GM23248 (cell line): ENCODE measurements at regions not wholly inside any gene's neighbourhood (a gene's known extent, or its start where the extent isn't known, plus 50 kb on each side); places are given as distances from the start of the nearest gene placed in this dataset.

Experiments used
- EZH2 ChIP-seq: fragments of 200-600 bp; sonication (generic); IDR thresholded peaks from 2 replicates; pipeline ENCODE4 v1.6.1; 2018; ENCODE audit warnings: antibody characterized with exemption, mild to moderate bottlenecking; ENCODE audit not compliant: insufficient read depth, poor library complexity, severe bottlenecking
- EZH2phosphoT487 ChIP-seq: fragments of 200-600 bp; sonication (generic); IDR thresholded peaks from 2 replicates; pipeline ENCODE4 v1.6.1; 2018; ENCODE audit warnings: antibody characterized with exemption, moderate library complexity, mild to moderate bottlenecking, low read depth; ENCODE audit not compliant: insufficient read depth

DNA sequence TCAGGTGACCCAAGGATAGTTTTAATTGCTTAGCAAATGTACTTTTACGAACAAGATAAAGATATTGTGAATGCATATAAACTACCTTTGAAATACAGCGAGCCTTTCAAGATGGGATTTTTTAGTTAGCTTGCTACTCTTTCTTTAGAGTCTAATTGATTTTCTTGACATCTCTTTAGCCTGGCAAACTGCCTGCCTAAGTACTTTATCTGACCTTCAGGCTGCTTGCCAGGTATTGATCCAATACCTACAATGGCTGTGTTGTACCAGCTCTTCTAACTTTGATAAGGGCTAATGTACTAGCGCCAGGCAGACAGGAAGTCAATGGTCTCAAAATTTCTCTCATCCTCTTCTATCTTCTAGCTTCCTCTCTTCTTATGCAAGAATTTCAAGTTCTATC lies 414.4 kb upstream of the ACVR2A start:
- TF ChIP-seq EZH2 (no peak), EZH2phosphoT487 (no peak)
